GM12891 (cell line): ENCODE measurements at regions not wholly inside any gene's neighbourhood (a gene's known extent, or its start where the extent isn't known, plus 50 kb on each side); places are given as distances from the start of the nearest gene placed in this dataset.

Source experiments
- PAX5 ChIP-seq: IDR thresholded peaks from 2 replicates; pipeline ENCODE4 v1.6.1; 2011; ENCODE audit warnings: low read length, moderate library complexity, mild to moderate bottlenecking; ENCODE audit not compliant: insufficient read depth, severe bottlenecking
- POLR2A ChIP-seq: IDR thresholded peaks from 2 replicates; pipeline ENCODE4 v1.6.1; 2011; ENCODE audit warnings: low read depth, low read length, control low read depth
- POLR2AphosphoS5 ChIP-seq: IDR thresholded peaks from 2 replicates; pipeline ENCODE4 v1.6.1; 2011; ENCODE audit warnings: low read depth, low read length, control low read depth
- SPI1 ChIP-seq: IDR thresholded peaks from 2 replicates; pipeline ENCODE4 v1.6.1; 2011; ENCODE audit warnings: low read depth, low read length, control low read depth
- TAF1 ChIP-seq: IDR thresholded peaks from 2 replicates; pipeline ENCODE4 v1.6.1; 2011; ENCODE audit warnings: low read depth, low read length, control low read depth

- no peak for TF ChIP-seq POLR2A
- no peak for TF ChIP-seq POLR2AphosphoS5
- no peak for TF ChIP-seq PAX5
- no peak for TF ChIP-seq TAF1
- TF ChIP-seq SPI1: no peak
These were observed 566.6 kb downstream of the PSAT1 start for GRCh38 chr9:78863531-78863930.
